Liver (tissue), 8 donors: ENCODE measurements at regions not wholly inside any gene's neighbourhood (a gene's known extent, or its start where the extent isn't known, plus 50 kb on each side); places are given as distances from the start of the nearest gene placed in this dataset.

Experiments
- DNase-seq: peaks from one replicate; pipeline ENCODE4 v3.0.0-alpha.2; 2017; ENCODE audit warnings: low spot score
- H3K27ac ChIP-seq, 2 donors: one replicate each; pipeline ENCODE4 v1.7.0; 2013; ENCODE audit warnings: inconsistent platforms in 2 of 2, low read length in 2 of 2, control low read depth in 1 of 2, low read depth in 1 of 2, mild to moderate bottlenecking in 1 of 2
- H3K27me3 ChIP-seq, 4 donors: one replicate each; pipeline versions ENCODE4 v1.6.1 to v1.7.0; 2013; ENCODE audit warnings: low read length in 3 of 4, inconsistent platforms in 1 of 4, mild to moderate bottlenecking in 1 of 4, moderate library complexity in 1 of 4; ENCODE audit not compliant: control insufficient read depth in 4 of 4, insufficient read depth in 4 of 4
- H3K36me3 ChIP-seq, 4 donors: one replicate each; pipeline versions ENCODE4 v1.6.1 to v1.7.0; 2013; ENCODE audit warnings: low read length in 3 of 4, mild to moderate bottlenecking in 3 of 4, low read depth in 1 of 4, moderate library complexity in 1 of 4; ENCODE audit not compliant: control insufficient read depth in 4 of 4, insufficient read depth in 3 of 4
- H3K4me1 ChIP-seq, 4 donors: one replicate each; pipeline versions ENCODE4 v1.6.1 to v1.7.0; 2013; ENCODE audit warnings: low read length in 3 of 4, mild to moderate bottlenecking in 3 of 4, moderate library complexity in 1 of 4; ENCODE audit not compliant: control insufficient read depth in 4 of 4, insufficient read depth in 4 of 4
- H3K4me3 ChIP-seq, 3 donors: one replicate each; pipeline versions ENCODE4 v1.6.1 to v1.7.0; 2013; ENCODE audit warnings: low read length in 3 of 3, control low read depth in 1 of 3, low read depth in 1 of 3, mild to moderate bottlenecking in 1 of 3
- H3K9ac ChIP-seq, 2 donors: one replicate each; pipeline ENCODE4 v1.7.0; 2013; ENCODE audit warnings: low read length in 2 of 2, mild to moderate bottlenecking in 2 of 2, moderate library complexity in 2 of 2, control low read depth in 1 of 2, low read depth in 1 of 2
- H3K9me3 ChIP-seq, 4 donors: one replicate each; pipeline versions ENCODE4 v1.6.1 to v1.7.0; 2013; ENCODE audit warnings: low read length in 3 of 4; ENCODE audit not compliant: control insufficient read depth in 4 of 4
- EGR1 ChIP-seq, 2 donors: IDR thresholded peaks; 2 replicates each; pipeline ENCODE4 v1.6.1; 2016 to 2018; ENCODE audit warnings: antibody characterized with exemption in 2 of 2, low read depth in 2 of 2
- FOXA1 ChIP-seq: IDR thresholded peaks from 2 replicates; pipeline ENCODE4 v1.6.1; 2016; ENCODE audit warnings: antibody characterized with exemption
- FOXA2 ChIP-seq: IDR thresholded peaks from 2 replicates; pipeline ENCODE4 v1.6.1; 2016; ENCODE audit warnings: antibody characterized with exemption
- GABPA ChIP-seq, 2 donors: IDR thresholded peaks in 1 of 2; conservative IDR thresholded peaks in 1 of 2; 2 replicates each; pipeline ENCODE4 v1.6.1; 2016; ENCODE audit warnings: antibody characterized with exemption in 2 of 2, mild to moderate bottlenecking in 1 of 2, moderate library complexity in 1 of 2
- HNF4A ChIP-seq, 2 donors: conservative IDR thresholded peaks; 2 replicates each; pipeline ENCODE4 v1.6.1; 2016; ENCODE audit warnings: antibody characterized with exemption in 2 of 2, mild to moderate bottlenecking in 2 of 2
- HNF4G ChIP-seq: IDR thresholded peaks from 2 replicates; pipeline ENCODE4 v1.6.1; 2016; ENCODE audit warnings: antibody characterized with exemption
- JUND ChIP-seq, 2 donors: IDR thresholded peaks; 2 replicates each; pipeline ENCODE4 v1.6.1; 2016; ENCODE audit warnings: antibody characterized with exemption in 2 of 2
- NR2F2 ChIP-seq: IDR thresholded peaks from 2 replicates; pipeline ENCODE4 v1.6.1; 2016; ENCODE audit warnings: antibody characterized with exemption
- RAD21 ChIP-seq, 2 donors: IDR thresholded peaks; 2 replicates each; pipeline ENCODE4 v1.6.1; 2016; ENCODE audit warnings: antibody characterized with exemption in 2 of 2, mild to moderate bottlenecking in 2 of 2
- RXRA ChIP-seq, 2 donors: IDR thresholded peaks; 2 replicates each; pipeline ENCODE4 v1.6.1; 2017 to 2018; ENCODE audit warnings: antibody characterized with exemption in 2 of 2, mild to moderate bottlenecking in 1 of 2
- SP1 ChIP-seq: IDR thresholded peaks from 2 replicates; pipeline ENCODE4 v1.6.1; 2018; ENCODE audit warnings: antibody characterized with exemption, mild to moderate bottlenecking
- TAF1 ChIP-seq: conservative IDR thresholded peaks from 2 replicates; pipeline ENCODE4 v1.6.1; 2016; ENCODE audit warnings: antibody characterized with exemption, mild to moderate bottlenecking
- YY1 ChIP-seq: IDR thresholded peaks from 2 replicates; pipeline ENCODE4 v1.6.1; 2016; ENCODE audit warnings: antibody characterized with exemption, mild to moderate bottlenecking
- WGBS: extraction: QIAGEN DNeasy Blood & Tissue Kit; methylation state at CpG from one replicate; pipeline ENCODE4 v1.1.7; 2013; 5-methylcytosine and 5-hydroxymethylcytosine counted together
- TF ChIP-seq, protein P1 (sequence below): IDR thresholded peaks from 2 replicates; pipeline ENCODE4 v1.6.1; 2016; ENCODE audit warnings: antibody characterized with exemption
- TF ChIP-seq, protein P2 (sequence below): IDR thresholded peaks from 2 replicates; pipeline ENCODE4 v1.6.1; 2016; ENCODE audit warnings: antibody characterized with exemption
- TF ChIP-seq, protein P3 (sequence below): fragments of 150-350 bp; IDR thresholded peaks from 2 replicates; pipeline ENCODE4 v1.5.1; 2017; ENCODE audit warnings: improper control_type of control experiment, low read depth, low read length; ENCODE audit not compliant: missing input control
- TF ChIP-seq, protein P4 (sequence below): IDR thresholded peaks from 2 replicates; pipeline ENCODE4 v1.6.1; 2016; ENCODE audit warnings: antibody characterized with exemption, mild to moderate bottlenecking
- TF ChIP-seq, protein P5 (sequence below): IDR thresholded peaks from 2 replicates; pipeline ENCODE4 v1.6.1; 2016; ENCODE audit warnings: antibody characterized with exemption
- donor health status: healthy.
- donor health status: healthy.
- donor health status: healthy.
- donor health status: healthy.
- donor health status: healthy.

DNA sequence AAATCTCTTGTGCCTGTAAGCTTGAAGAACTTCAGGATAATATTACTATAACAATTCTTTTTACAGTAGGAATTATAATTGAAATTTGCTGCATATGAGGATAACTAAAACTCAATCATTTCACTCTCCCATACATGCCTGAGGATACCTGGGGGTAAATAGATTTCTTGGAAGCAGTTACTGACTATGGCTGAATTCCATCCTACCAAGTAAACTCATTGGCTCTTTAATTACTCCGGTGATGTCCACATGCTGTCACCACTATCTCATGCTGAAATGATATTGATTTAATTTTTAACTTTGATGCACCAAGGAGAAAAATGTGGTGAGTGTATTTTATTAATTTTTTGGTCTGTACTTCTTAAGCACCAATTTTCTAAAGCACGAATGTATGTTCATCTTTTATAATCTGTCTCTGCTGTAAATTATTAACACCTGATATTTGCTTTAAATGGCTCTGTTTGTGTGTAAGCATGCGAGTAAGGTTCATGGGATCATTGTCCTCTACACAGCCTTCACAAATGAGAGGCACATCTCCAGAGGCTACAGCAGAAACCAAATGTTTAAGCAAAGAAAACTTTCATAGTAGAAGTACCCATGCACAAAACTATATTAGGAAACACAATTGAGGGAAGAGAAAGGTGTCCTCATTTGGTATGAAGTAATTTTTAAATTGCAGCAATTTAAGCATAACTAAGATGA is 164.2 kb upstream of the POU3F2 start:
- H3K27ac ChIP-seq, result no peak overlapping the region
- TF ChIP-seq NR2F2 (no peak), JUND (IDR thresholded peaks at IDR 0.05) (peak in 1 of 2 donors; percentile 20), EGR1 (IDR thresholded peaks at IDR 0.05; ENCODE audit: low read depth in 2 of 2) (no peak), RAD21 (IDR thresholded peaks at IDR 0.05) (peak in 1 of 2 donors; percentile 10), FOXA2 (no peak), RXRA (IDR thresholded peaks at IDR 0.05) (peak; percentile 64 to 86), SP1 (peak; percentile 42), YY1 (peak; percentile 15), HNF4A (conservative IDR thresholded peaks at IDR 0.05) (peak; percentile 37 to 59), GABPA (IDR thresholded peaks at IDR 0.05 in 1 of 2, conservative IDR thresholded peaks at IDR 0.05 in 1 of 2) (no peak), HNF4G (no peak), TAF1 (no peak), FOXA1 (no peak)
- TF ChIP-seq, protein P1, sequence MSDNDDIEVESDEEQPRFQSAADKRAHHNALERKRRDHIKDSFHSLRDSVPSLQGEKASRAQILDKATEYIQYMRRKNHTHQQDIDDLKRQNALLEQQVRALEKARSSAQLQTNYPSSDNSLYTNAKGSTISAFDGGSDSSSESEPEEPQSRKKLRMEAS, result no peak
- TF ChIP-seq, protein P2, sequence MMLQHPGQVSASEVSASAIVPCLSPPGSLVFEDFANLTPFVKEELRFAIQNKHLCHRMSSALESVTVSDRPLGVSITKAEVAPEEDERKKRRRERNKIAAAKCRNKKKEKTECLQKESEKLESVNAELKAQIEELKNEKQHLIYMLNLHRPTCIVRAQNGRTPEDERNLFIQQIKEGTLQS, result no peak
- TF ChIP-seq, protein P3, sequence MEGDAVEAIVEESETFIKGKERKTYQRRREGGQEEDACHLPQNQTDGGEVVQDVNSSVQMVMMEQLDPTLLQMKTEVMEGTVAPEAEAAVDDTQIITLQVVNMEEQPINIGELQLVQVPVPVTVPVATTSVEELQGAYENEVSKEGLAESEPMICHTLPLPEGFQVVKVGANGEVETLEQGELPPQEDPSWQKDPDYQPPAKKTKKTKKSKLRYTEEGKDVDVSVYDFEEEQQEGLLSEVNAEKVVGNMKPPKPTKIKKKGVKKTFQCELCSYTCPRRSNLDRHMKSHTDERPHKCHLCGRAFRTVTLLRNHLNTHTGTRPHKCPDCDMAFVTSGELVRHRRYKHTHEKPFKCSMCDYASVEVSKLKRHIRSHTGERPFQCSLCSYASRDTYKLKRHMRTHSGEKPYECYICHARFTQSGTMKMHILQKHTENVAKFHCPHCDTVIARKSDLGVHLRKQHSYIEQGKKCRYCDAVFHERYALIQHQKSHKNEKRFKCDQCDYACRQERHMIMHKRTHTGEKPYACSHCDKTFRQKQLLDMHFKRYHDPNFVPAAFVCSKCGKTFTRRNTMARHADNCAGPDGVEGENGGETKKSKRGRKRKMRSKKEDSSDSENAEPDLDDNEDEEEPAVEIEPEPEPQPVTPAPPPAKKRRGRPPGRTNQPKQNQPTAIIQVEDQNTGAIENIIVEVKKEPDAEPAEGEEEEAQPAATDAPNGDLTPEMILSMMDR, result no peak
- TF ChIP-seq, protein P4, sequence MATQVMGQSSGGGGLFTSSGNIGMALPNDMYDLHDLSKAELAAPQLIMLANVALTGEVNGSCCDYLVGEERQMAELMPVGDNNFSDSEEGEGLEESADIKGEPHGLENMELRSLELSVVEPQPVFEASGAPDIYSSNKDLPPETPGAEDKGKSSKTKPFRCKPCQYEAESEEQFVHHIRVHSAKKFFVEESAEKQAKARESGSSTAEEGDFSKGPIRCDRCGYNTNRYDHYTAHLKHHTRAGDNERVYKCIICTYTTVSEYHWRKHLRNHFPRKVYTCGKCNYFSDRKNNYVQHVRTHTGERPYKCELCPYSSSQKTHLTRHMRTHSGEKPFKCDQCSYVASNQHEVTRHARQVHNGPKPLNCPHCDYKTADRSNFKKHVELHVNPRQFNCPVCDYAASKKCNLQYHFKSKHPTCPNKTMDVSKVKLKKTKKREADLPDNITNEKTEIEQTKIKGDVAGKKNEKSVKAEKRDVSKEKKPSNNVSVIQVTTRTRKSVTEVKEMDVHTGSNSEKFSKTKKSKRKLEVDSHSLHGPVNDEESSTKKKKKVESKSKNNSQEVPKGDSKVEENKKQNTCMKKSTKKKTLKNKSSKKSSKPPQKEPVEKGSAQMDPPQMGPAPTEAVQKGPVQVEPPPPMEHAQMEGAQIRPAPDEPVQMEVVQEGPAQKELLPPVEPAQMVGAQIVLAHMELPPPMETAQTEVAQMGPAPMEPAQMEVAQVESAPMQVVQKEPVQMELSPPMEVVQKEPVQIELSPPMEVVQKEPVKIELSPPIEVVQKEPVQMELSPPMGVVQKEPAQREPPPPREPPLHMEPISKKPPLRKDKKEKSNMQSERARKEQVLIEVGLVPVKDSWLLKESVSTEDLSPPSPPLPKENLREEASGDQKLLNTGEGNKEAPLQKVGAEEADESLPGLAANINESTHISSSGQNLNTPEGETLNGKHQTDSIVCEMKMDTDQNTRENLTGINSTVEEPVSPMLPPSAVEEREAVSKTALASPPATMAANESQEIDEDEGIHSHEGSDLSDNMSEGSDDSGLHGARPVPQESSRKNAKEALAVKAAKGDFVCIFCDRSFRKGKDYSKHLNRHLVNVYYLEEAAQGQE, result no peak
- TF ChIP-seq, protein P5, sequence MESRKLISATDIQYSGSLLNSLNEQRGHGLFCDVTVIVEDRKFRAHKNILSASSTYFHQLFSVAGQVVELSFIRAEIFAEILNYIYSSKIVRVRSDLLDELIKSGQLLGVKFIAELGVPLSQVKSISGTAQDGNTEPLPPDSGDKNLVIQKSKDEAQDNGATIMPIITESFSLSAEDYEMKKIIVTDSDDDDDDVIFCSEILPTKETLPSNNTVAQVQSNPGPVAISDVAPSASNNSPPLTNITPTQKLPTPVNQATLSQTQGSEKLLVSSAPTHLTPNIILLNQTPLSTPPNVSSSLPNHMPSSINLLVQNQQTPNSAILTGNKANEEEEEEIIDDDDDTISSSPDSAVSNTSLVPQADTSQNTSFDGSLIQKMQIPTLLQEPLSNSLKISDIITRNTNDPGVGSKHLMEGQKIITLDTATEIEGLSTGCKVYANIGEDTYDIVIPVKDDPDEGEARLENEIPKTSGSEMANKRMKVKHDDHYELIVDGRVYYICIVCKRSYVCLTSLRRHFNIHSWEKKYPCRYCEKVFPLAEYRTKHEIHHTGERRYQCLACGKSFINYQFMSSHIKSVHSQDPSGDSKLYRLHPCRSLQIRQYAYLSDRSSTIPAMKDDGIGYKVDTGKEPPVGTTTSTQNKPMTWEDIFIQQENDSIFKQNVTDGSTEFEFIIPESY, result no peak
- H3K4me3 ChIP-seq, result no peak overlapping the region
- WGBS, result 26% methylated on average over 3 of the region's 3 CpGs
- peaks cover 0 to 15% (median 14%) of the 10 kb centered on the region in 4 donors for H3K4me1 ChIP-seq
- no peaks in the 10 kb centered on the region for H3K27me3 ChIP-seq
- H3K9me3 ChIP-seq, result no peaks in the 10 kb centered on the region
- no peaks in the 10 kb centered on the region for H3K36me3 ChIP-seq
- DNase-seq, result no peak
- H3K9ac ChIP-seq, result no peak overlapping the region
